Mesendoderm (in vitro differentiated cells): ENCODE measurements at regions not wholly inside any gene's neighbourhood (a gene's known extent, or its start where the extent isn't known, plus 50 kb on each side); places are given as distances from the start of the nearest gene placed in this dataset.

ENCODE experiments used
- DNase-seq: peaks from one replicate; pipeline ENCODE4 v3.0.0; 2013
- H2AK5ac ChIP-seq: 2 replicates; pipeline ENCODE4 v1.6.1; 2013; ENCODE audit warnings: low read length, inconsistent platforms
- H2BK120ac ChIP-seq: 2 replicates; pipeline ENCODE4 v1.6.1; 2013; ENCODE audit warnings: low read depth, mild to moderate bottlenecking, low read length, moderate library complexity, mixed read lengths
- H2BK15ac ChIP-seq: replicated peaks from 2 replicates; pipeline ENCODE4 v1.6.1; 2013; ENCODE audit warnings: low read depth, mild to moderate bottlenecking, moderate library complexity
- H2BK5ac ChIP-seq: 2 replicates; pipeline ENCODE4 v1.6.1; 2013; ENCODE audit warnings: low read length, inconsistent platforms
- H3K18ac ChIP-seq: 2 replicates; pipeline ENCODE4 v1.6.1; 2013; ENCODE audit warnings: mild to moderate bottlenecking, low read length, mixed read lengths
- H3K23ac ChIP-seq: one replicate; pipeline ENCODE4 v1.6.1; 2013; ENCODE audit warnings: low read length
- H3K27ac ChIP-seq: 2 replicates; pipeline ENCODE4 v1.5.1; 2013; ENCODE audit warnings: low read depth, mild to moderate bottlenecking, inconsistent platforms, low read length, moderate library complexity
- H3K27me3 ChIP-seq: 2 replicates; pipeline ENCODE4 v1.6.1; 2013; ENCODE audit warnings: low read length, control low read depth, mild to moderate bottlenecking, inconsistent platforms; ENCODE audit not compliant: insufficient read depth, poor library complexity
- H3K36me3 ChIP-seq: 2 replicates; pipeline ENCODE4 v1.6.1; 2013; ENCODE audit warnings: low read length, inconsistent platforms; ENCODE audit not compliant: control insufficient read depth, insufficient read depth
- H3K4ac ChIP-seq: one replicate; pipeline ENCODE4 v1.6.1; 2013; ENCODE audit warnings: low read depth, mild to moderate bottlenecking, low read length, moderate library complexity
- H3K4me1 ChIP-seq: 2 replicates; pipeline ENCODE4 v1.6.1; 2013; ENCODE audit warnings: low read depth, low read length, inconsistent platforms; ENCODE audit not compliant: control insufficient read depth
- H3K4me2 ChIP-seq: 2 replicates; pipeline ENCODE4 v1.6.1; 2013; ENCODE audit warnings: low read length
- H3K4me3 ChIP-seq: 2 replicates; pipeline ENCODE4 v1.5.1; 2013; ENCODE audit warnings: mild to moderate bottlenecking, low read length
- H3K56ac ChIP-seq: one replicate; pipeline ENCODE4 v1.6.1; 2013; ENCODE audit warnings: low read length
- H3K79me1 ChIP-seq: 2 replicates; pipeline ENCODE4 v1.6.1; 2013; ENCODE audit warnings: low read length, inconsistent platforms
- H3K79me2 ChIP-seq: 2 replicates; pipeline ENCODE4 v1.6.1; 2013; ENCODE audit warnings: mild to moderate bottlenecking, low read length; ENCODE audit not compliant: control insufficient read depth, insufficient read depth
- H3K9ac ChIP-seq: 2 replicates; pipeline ENCODE4 v1.6.1; 2013; ENCODE audit warnings: low read length, inconsistent platforms
- H4K5ac ChIP-seq: one replicate; pipeline ENCODE4 v1.6.1; 2013; ENCODE audit warnings: low read length
- H4K8ac ChIP-seq: one replicate; pipeline ENCODE4 v1.6.1; 2013; ENCODE audit warnings: low read depth, mild to moderate bottlenecking, control low read depth, low read length, moderate library complexity
- WGBS: extraction: QIAGEN DNeasy Blood & Tissue Kit; methylation state at CpG from one replicate; pipeline ENCODE4 v1.1.7; 2013; ENCODE audit warnings: low lambda C conversion rate, missing lambda C conversion rate; ENCODE audit not compliant: insufficient coverage; ENCODE audit errors: extremely low coverage; 5-methylcytosine and 5-hydroxymethylcytosine counted together

DNA sequence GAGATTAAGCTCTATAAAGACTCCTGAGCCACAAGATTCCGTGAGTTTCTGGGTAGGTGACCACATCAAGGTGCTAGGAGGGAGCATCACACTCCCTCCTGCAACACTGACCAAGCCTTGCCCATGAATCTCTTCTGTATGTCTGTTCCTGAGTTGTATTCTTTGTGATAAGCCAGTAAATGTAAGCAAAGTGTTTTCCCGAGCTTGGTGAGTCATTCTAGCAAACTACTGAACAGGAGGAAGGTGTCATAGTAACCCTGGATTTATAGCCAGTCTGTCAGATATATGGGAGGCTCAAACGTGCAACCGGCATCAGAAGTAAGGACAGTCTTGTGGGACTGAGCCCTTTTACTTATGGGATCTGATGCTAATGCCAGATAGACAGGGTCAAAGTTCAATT is 346.1 kb upstream of the KYNU start:
- no peak overlapping the region for H3K18ac ChIP-seq
- H3K27me3 ChIP-seq: no peaks in the 10 kb centered on the region
- H3K4ac ChIP-seq: no peak overlapping the region
- no CpG with 5 or more reads among the region's 4 CpGs for WGBS
- H3K4me3 ChIP-seq: no peak overlapping the region
- no peaks in the 10 kb centered on the region for H3K79me2 ChIP-seq
- no peak overlapping the region for H2BK15ac ChIP-seq
- H4K8ac ChIP-seq: no peak overlapping the region
- no peak overlapping the region for H3K4me2 ChIP-seq
- H3K4me1 ChIP-seq: no peaks in the 10 kb centered on the region
- no peak overlapping the region for H2AK5ac ChIP-seq
- no peak overlapping the region for H4K5ac ChIP-seq
- DNase-seq: no peak
- no peak overlapping the region for H3K23ac ChIP-seq
- no peak overlapping the region for H3K9ac ChIP-seq
- no peaks in the 10 kb centered on the region for H3K79me1 ChIP-seq
- H2BK120ac ChIP-seq: no peak overlapping the region
- H3K36me3 ChIP-seq: no peaks in the 10 kb centered on the region
- no peak overlapping the region for H3K56ac ChIP-seq
- H3K27ac ChIP-seq: no peak overlapping the region
- H2BK5ac ChIP-seq: no peak overlapping the region

DNA sequence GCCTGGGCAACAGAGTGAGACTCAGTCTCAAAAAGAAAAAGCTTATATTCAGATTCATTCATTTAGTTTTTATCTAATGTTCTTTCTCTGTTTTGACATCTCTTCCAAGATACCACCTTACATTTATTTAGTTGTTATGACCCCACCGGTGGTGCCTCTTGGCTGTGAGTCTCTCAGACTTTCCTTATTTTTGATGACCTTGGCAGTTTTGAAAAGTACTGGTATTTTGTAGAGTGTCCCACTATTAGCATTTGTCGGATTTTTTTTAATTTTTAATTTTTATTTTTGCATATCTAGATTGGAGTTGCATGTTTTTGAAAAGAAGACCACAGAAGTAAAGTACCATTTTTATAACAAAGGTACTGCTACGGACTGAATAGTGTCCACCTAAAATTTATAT is 351.7 kb upstream of the KYNU start:
- no peak overlapping the region for H3K4me2 ChIP-seq
- H3K23ac ChIP-seq: no peak overlapping the region
- H3K4ac ChIP-seq: no peak overlapping the region
- no peak overlapping the region for H3K18ac ChIP-seq
- no peak for DNase-seq
- no peak overlapping the region for H3K4me3 ChIP-seq
- H3K9ac ChIP-seq: no peak overlapping the region
- H2BK15ac ChIP-seq: no peak overlapping the region
- H3K79me2 ChIP-seq: no peaks in the 10 kb centered on the region
- H3K36me3 ChIP-seq: no peaks in the 10 kb centered on the region
- H3K56ac ChIP-seq: no peak overlapping the region
- H3K4me1 ChIP-seq: no peaks in the 10 kb centered on the region
- no CpG with 5 or more reads among the region's 3 CpGs for WGBS
- H3K79me1 ChIP-seq: no peaks in the 10 kb centered on the region
- no peak overlapping the region for H2AK5ac ChIP-seq
- no peak overlapping the region for H2BK120ac ChIP-seq
- no peak overlapping the region for H4K8ac ChIP-seq
- no peak overlapping the region for H4K5ac ChIP-seq
- no peak overlapping the region for H3K27ac ChIP-seq
- no peaks in the 10 kb centered on the region for H3K27me3 ChIP-seq
- no peak overlapping the region for H2BK5ac ChIP-seq

DNA sequence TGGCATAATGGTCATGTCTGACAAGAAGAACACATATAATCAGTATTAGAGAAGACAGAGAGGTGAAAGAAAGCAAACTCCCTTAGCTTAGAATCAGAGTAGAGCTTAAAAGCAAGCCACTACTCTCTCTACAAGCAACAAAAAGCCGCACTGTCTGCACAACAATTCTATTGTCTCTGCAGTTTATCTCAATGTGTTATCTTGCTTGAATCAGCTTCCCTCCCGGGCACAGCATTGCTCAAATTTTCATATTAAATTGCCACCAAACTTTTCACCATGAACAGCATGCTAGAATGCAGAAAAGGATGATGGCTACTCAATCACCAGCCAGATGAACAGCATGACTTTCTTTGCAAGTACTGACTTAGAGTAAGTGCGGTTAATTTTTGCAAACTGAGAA is 356.0 kb upstream of the KYNU start:
- Histone ChIP-seq H2BK5ac (no peak overlapping the region), H3K4ac (no peak overlapping the region), H3K79me2 (no peaks in the 10 kb centered on the region), H3K9ac (no peak overlapping the region), H3K36me3 (no peaks in the 10 kb centered on the region), H4K5ac (no peak overlapping the region), H2AK5ac (no peak overlapping the region), H2BK120ac (no peak overlapping the region), H3K56ac (no peak overlapping the region), H3K27me3 (no peaks in the 10 kb centered on the region), H3K79me1 (no peaks in the 10 kb centered on the region), H4K8ac (no peak overlapping the region), H3K4me3 (no peak overlapping the region), H2BK15ac (no peak overlapping the region), H3K18ac (no peak overlapping the region), H3K4me2 (no peak overlapping the region), H3K4me1 (no peaks in the 10 kb centered on the region), H3K27ac (no peak overlapping the region), H3K23ac (no peak overlapping the region)
- WGBS: no CpG with 5 or more reads among the region's 3 CpGs
- no peak for DNase-seq

DNA sequence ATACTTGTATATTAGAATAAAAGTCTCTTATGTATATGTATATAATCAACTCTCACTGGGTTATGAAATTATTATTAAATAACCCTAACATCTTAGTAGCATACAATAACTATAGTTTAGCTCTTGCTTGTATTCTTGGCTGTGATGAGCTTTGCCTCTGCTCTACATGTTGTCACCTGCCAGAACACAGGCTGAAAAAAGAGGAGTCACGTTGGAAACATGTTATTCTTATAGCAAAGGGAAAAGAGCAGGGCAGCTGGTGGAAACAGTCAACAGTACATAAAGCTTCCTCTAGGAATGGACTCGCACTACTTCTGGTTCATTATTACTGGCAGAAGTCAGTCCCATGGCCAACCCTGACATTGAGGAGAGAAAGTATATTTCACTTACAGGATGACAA is 362.0 kb upstream of the KYNU start:
- Histone ChIP-seq H3K4ac (no peak overlapping the region), H3K79me2 (no peaks in the 10 kb centered on the region), H2BK15ac (no peak overlapping the region), H3K36me3 (no peaks in the 10 kb centered on the region), H2BK5ac (no peak overlapping the region), H3K9ac (no peak overlapping the region), H4K8ac (no peak overlapping the region), H3K79me1 (no peaks in the 10 kb centered on the region), H3K18ac (no peak overlapping the region), H4K5ac (no peak overlapping the region), H3K4me2 (no peak overlapping the region), H3K23ac (no peak overlapping the region), H3K4me1 (no peaks in the 10 kb centered on the region), H3K56ac (no peak overlapping the region), H3K27ac (no peak overlapping the region), H3K27me3 (no peaks in the 10 kb centered on the region), H2BK120ac (no peak overlapping the region), H2AK5ac (no peak overlapping the region), H3K4me3 (no peak overlapping the region)
- DNase-seq: no peak
- WGBS: no CpG with 5 or more reads among the region's 2 CpGs

DNA sequence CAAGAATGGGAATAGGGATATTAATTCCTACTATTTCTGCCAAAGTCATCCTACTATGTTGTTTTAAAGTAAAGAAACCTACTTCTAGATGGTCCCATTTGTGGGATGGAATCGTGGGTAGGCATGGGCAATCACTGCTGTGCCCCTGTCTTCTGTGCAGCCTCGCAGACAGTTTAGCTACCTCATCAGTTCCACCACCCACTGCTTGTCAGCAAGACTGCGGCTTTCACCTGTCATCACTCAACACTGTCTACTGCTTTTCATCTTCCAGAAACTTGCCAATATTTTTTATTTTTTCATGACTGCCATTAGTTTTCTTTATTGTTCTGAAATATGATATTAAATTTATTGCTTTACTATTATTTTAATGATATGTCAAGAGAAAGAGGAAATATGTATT is 368.1 kb upstream of the KYNU start:
- Histone ChIP-seq H4K5ac (no peak overlapping the region), H2BK120ac (no peak overlapping the region), H3K27me3 (no peaks in the 10 kb centered on the region), H3K23ac (no peak overlapping the region), H3K18ac (no peak overlapping the region), H3K4me3 (no peak overlapping the region), H3K79me1 (no peaks in the 10 kb centered on the region), H3K4ac (no peak overlapping the region), H2BK15ac (no peak overlapping the region), H3K4me1 (no peaks in the 10 kb centered on the region), H3K36me3 (no peaks in the 10 kb centered on the region), H2AK5ac (no peak overlapping the region), H3K56ac (no peak overlapping the region), H3K9ac (no peak overlapping the region), H4K8ac (no peak overlapping the region), H3K27ac (no peak overlapping the region), H3K79me2 (no peaks in the 10 kb centered on the region), H2BK5ac (no peak overlapping the region), H3K4me2 (no peak overlapping the region)
- WGBS: no CpG with 5 or more reads among the region's 3 CpGs
- no peak for DNase-seq

DNA sequence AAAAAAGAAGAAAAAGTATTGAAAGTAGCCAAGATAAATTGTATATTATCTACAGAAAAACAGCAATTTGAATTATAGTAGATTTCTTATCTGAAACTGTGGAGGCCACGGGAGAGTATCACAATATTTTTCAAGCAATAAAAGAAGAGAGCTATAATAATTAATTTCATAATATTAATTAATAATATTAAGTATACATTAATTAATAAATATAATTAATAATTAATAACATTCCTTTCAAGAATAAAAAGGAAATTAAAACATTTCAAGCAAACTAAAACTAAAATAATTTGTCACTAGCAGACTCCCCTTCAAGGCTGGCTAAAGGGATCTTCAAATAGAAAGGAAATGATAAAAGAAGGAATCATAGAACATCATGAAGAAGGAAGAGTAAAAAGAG is 372.7 kb upstream of the KYNU start:
- Histone ChIP-seq H3K79me2 (no peaks in the 10 kb centered on the region), H3K4ac (no peak overlapping the region), H3K18ac (no peak overlapping the region), H2BK120ac (no peak overlapping the region), H3K56ac (no peak overlapping the region), H3K4me1 (peaks cover 3% of the 10 kb centered on the region), H3K23ac (no peak overlapping the region), H3K79me1 (no peaks in the 10 kb centered on the region), H2BK15ac (no peak overlapping the region), H3K9ac (no peak overlapping the region), H3K27me3 (no peaks in the 10 kb centered on the region), H2BK5ac (no peak overlapping the region), H4K5ac (no peak overlapping the region), H3K4me2 (no peak overlapping the region), H2AK5ac (no peak overlapping the region), H3K4me3 (no peak overlapping the region), H3K27ac (no peak overlapping the region), H4K8ac (no peak overlapping the region), H3K36me3 (no peaks in the 10 kb centered on the region)
- no CpG with 5 or more reads among the region's 1 CpG for WGBS
- no peak for DNase-seq
